Pancreas (tissue), 10 donors: ENCODE measurements at regions not wholly inside any gene's neighbourhood (a gene's known extent, or its start where the extent isn't known, plus 50 kb on each side); places are given as distances from the start of the nearest gene placed in this dataset.

Experiments used
- ATAC-seq, 4 donors: fragments of 200-7000 bp; cut with Tn5 transposase; one replicate each; pipeline versions ENCODE4 v1.8.0 to v1.9.1; 2020; ENCODE audit warnings: mild to moderate bottlenecking in 4 of 4, moderate library complexity in 4 of 4
- DNase-seq, 6 donors: peaks; one replicate each; pipeline ENCODE4 v3.0.0-alpha.2; 2020
- FAIRE-seq: peaks from 2 replicates; lab custom pipeline; 2012; peaks lifted over from hg19 to GRCh38; lab: Jason Lieb, UNC
- H3K27ac ChIP-seq, 4 donors: fragments of 200-600 bp; sonication (generic); 1 replicate in 3 of 4; 2 replicates in 1 of 4; pipeline versions ENCODE4 v1.5.0 to v1.8.0; 2020
- H3K27me3 ChIP-seq, 4 donors: fragments of 200-600 bp; one replicate each; pipeline ENCODE4 v1.8.0; 2021
- H3K36me3 ChIP-seq, 3 donors: fragments of 200-600 bp; sonication (generic) in 1 of 3; one replicate each; pipeline versions ENCODE4 v1.5.0 to v1.8.0; 2020 to 2021
- H3K4me1 ChIP-seq, 3 donors: fragments of 200-600 bp; one replicate each; pipeline ENCODE4 v1.8.0; 2021
- H3K4me3 ChIP-seq, 4 donors: fragments of 200-600 bp; sonication (generic) in 2 of 4; one replicate each; pipeline versions ENCODE4 v1.5.0 to v1.8.0; 2020 to 2021
- H3K9me3 ChIP-seq, 4 donors: fragments of 200-600 bp; one replicate each; pipeline ENCODE4 v1.8.0; 2021
- CTCF ChIP-seq, 4 donors: fragments of 200-600 bp; sonication (generic) in 3 of 4; IDR thresholded peaks; one replicate each; pipeline versions ENCODE4 v1.5.0 to v1.8.0; 2021; ENCODE audit warnings: antibody characterized with exemption in 4 of 4
- whole genome bisulfite sequencing, 2 donors: extraction: QIAGEN DNeasy Blood & Tissue Kit; methylation state at CpG; one replicate each; pipeline ENCODE4 v1.1.7; 2013; 5-methylcytosine and 5-hydroxymethylcytosine counted together
- intact Hi-C, 3 donors: fragments of 100-400 bp; cut with DNase I; formaldehyde crosslinking; loops; one replicate each; pipeline versions ENCODE4 v1.11.1 to v1.14.2; 2022
- donor health status: healthy with polysubstance abuse.
- donor health status: DM: no; HTN: no; CAD: no; lungs with moderate emphysema.
- donor health status: DM: no; HTN: no; CAD: no.
- donor health status: control.
- donor health status: control.
- donor health status: Bipolar disorder and iron deficiency.
- donor health status: DM: yes; HTN: yes; CAD: no.
- donor health status: DM: no; HTN: no; CAD: no.
- donor health status: DM: no; HTN: no; CAD: no.
- donor health status: DM: yes; HTN: yes; CAD: no.

DNA sequence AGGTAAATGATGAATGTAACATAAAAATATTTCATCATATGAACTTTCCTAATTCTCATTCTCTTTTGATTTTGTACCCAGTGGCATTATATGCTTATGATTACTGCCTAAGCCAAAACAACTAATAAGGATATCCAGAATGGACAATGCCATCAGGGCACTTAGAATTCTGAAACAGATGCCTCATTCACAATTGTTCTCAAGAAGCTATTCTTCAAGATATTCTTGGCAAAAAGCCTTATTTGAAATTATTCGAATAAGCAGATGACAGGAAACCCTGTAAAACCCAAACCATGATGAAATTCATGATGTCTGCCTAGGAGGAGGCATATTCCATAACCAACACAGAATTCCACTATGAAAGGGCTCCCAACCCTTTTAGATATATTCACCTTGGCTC is 353.2 kb upstream of the TRIB2 start:
- FAIRE-seq (no peak), DNase-seq (no peak), ATAC-seq (no peak)
- Histone ChIP-seq H3K9me3 (no peaks in the 10 kb centered on the region), H3K4me1 (no peaks in the 10 kb centered on the region), H3K27me3 (no peaks in the 10 kb centered on the region), H3K27ac (no peak overlapping the region), H3K4me3 (no peak overlapping the region), H3K36me3 (no peaks in the 10 kb centered on the region)
- intact Hi-C loops = no loop called here
- no peak for TF ChIP-seq CTCF (IDR thresholded peaks at IDR 0.05)
- WGBS, 2 donors = 47 to 51% methylated on average over 1 of the region's 1 CpG

DNA sequence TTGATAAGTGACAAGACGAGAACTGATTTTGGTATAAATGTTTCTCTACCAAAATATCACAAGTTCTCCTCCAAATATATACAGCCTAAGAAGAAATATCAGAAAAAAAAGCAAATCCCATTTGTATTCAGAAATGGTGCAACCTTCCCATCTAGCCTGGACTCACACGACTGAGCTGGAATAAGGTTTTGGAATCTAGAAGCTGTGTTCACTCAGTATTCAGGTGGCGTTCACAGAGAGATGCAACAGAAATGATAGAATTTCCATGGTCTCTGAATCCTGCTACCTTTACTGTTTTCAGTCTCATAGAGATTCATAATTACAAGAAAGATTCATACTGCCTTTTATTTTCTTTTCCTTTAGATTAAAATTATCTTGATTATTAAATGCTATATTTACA is 347.2 kb upstream of the TRIB2 start:
- no peak for FAIRE-seq

GRCh38 chr2:12376025-12376424 is 340.7 kb upstream of the TRIB2 start:
- 79 to 92% methylated on average over 1 of the region's 1 CpG for WGBS, 2 donors
- Histone ChIP-seq H3K4me1 (no peaks in the 10 kb centered on the region), H3K9me3 (no peaks in the 10 kb centered on the region), H3K36me3 (no peaks in the 10 kb centered on the region), H3K27ac (no peak overlapping the region), H3K4me3 (no peak overlapping the region), H3K27me3 (no peaks in the 10 kb centered on the region)
- no peak for DNase-seq
- TF ChIP-seq CTCF (IDR thresholded peaks at IDR 0.05) = no peak
- no peak for FAIRE-seq
- intact Hi-C loops = no loop called here
- no peak for ATAC-seq

More for the DNA sequence above, 347.2 kb upstream of the TRIB2 start:
- intact Hi-C loops = no loop called here
- Histone ChIP-seq H3K27me3 (no peaks in the 10 kb centered on the region), H3K4me1 (no peaks in the 10 kb centered on the region), H3K9me3 (no peaks in the 10 kb centered on the region), H3K36me3 (no peaks in the 10 kb centered on the region), H3K4me3 (no peak overlapping the region), H3K27ac (no peak overlapping the region)
- 78 to 91% methylated on average over 3 of the region's 3 CpGs for WGBS, 2 donors
- no peak for ATAC-seq
- DNase-seq = no peak
- no peak for TF ChIP-seq CTCF (IDR thresholded peaks at IDR 0.05)

DNA sequence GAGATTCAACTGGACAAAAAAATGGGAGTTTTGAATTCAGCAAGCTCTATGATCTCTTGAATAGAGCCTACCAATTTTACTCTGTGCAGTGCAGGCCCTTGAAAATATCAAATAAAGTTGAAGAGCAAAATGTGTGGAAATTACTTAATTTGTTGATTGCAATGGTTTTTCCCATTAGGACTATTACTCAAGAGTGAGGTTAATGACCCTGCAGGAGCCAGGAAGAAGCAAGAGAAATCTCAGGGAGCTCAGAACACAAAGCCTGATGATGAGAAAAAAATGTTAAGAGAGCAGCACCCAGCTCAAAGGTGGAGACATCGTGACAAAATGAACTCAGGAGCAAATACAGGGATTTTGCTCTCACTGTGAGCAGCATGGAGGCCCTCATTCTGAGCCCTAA is 337.6 kb upstream of the TRIB2 start:
- Histone ChIP-seq H3K9me3 (no peaks in the 10 kb centered on the region), H3K27me3 (no peaks in the 10 kb centered on the region), H3K27ac (no peak overlapping the region), H3K4me1 (no peaks in the 10 kb centered on the region), H3K4me3 (no peak overlapping the region), H3K36me3 (no peaks in the 10 kb centered on the region)
- DNase-seq (no peak), FAIRE-seq (no peak), ATAC-seq (no peak)
- 93 to 97% methylated on average over 1 of the region's 1 CpG for WGBS, 2 donors
- intact Hi-C loops = no loop called here
- no peak for TF ChIP-seq CTCF (IDR thresholded peaks at IDR 0.05)

DNA sequence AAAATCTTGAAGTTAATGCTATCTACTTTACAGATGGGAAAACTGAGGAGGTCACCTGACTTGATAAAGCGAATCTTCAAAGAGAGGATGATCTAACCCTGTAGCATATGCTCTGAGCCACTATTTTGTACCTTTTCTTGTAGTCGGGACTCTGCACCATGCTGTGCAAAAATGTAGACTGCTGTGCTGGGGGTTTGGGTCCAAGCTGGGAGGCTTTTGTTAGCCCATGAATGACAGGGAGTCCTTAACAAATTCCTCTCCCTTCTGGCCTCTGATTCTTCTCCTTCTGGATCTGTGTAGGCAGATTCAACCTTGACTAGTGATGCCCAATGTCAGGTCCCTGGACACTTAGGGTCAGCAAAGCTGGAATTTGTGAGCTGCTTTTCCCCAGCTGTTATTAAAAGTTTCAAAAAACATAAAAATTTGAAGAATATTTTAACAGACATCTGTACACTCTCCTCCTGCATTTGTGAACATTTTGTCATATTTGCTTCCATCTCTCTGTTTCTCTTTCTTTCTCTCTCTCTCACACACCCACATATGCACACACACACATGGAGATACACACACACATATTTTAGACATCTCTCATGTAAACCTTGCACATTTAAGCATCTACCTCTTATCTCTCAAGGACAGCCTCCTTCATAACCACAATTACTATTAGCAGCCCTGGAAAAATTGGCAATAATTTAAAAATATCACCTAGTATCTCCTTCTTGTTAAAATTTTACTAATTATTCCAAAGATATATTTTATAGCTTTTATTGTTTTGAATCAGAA is 335.0 kb upstream of the TRIB2 start:
- Histone ChIP-seq H3K27me3 (no peaks in the 10 kb centered on the region), H3K4me3 (no peak overlapping the region), H3K27ac (no peak overlapping the region), H3K9me3 (no peaks in the 10 kb centered on the region), H3K36me3 (no peaks in the 10 kb centered on the region), H3K4me1 (no peaks in the 10 kb centered on the region)
- FAIRE-seq = no peak
- no peak for ATAC-seq
- WGBS, 2 donors = 66 to 72% methylated on average over 2 of the region's 2 CpGs
- TF ChIP-seq CTCF (IDR thresholded peaks at IDR 0.05) = no peak
- DNase-seq = no peak
- intact Hi-C loops = no loop called here
